Gastrocnemius medialis (tissue), 4 donors: ENCODE measurements at regions not wholly inside any gene's neighbourhood (a gene's known extent, or its start where the extent isn't known, plus 50 kb on each side); places are given as distances from the start of the nearest gene placed in this dataset.
A peak's percentile ranks its signal among the peaks of the same experiment; 100 is the strongest.

ENCODE experiments used
- ATAC-seq, 2 donors: fragments of 150-250 bp; one replicate each; pipeline ENCODE4 v1.9.1; 2016
- DNase-seq, 2 donors: peaks; one replicate each; pipeline ENCODE4 v3.0.0-alpha.2; 2019
- H3K27ac ChIP-seq, 4 donors: fragments of 200-600 bp; sonication (generic); 1 replicate in 1 of 4; 2 replicates in 3 of 4; pipeline ENCODE4 v1.5.1; 2016 to 2018; ENCODE audit warnings: mild to moderate bottlenecking in 2 of 4, moderate library complexity in 1 of 4
- H3K27me3 ChIP-seq, 3 donors: fragments of 200-600 bp; sonication (generic) in 2 of 3; 1 replicate in 1 of 3; 2 replicates in 2 of 3; pipeline versions ENCODE4 v1.5.1 to v1.6.0; 2016 to 2019; ENCODE audit warnings: mild to moderate bottlenecking in 1 of 3, moderate library complexity in 1 of 3
- H3K36me3 ChIP-seq, 2 donors: fragments of 200-600 bp; sonication (generic) in 1 of 2; one replicate each; pipeline ENCODE4 v1.5.1; 2017 to 2018
- H3K4me1 ChIP-seq, 2 donors: fragments of 200-600 bp; sonication (generic) in 1 of 2; one replicate each; pipeline ENCODE4 v1.5.1; 2016 to 2017; ENCODE audit warnings: mild to moderate bottlenecking in 2 of 2
- H3K4me3 ChIP-seq, 4 donors: fragments of 200-600 bp; sonication (generic) in 3 of 4; 1 replicate in 1 of 4; 2 replicates in 3 of 4; pipeline ENCODE4 v1.5.1; 2016 to 2019; ENCODE audit warnings: mild to moderate bottlenecking in 2 of 4
- H3K9me3 ChIP-seq, 3 donors: fragments of 200-600 bp; sonication (generic) in 2 of 3; 1 replicate in 1 of 3; 2 replicates in 2 of 3; pipeline ENCODE4 v1.5.1; 2016 to 2019
- POLR2A ChIP-seq, 2 donors: fragments of 450-650 bp; IDR thresholded peaks; one replicate each; pipeline ENCODE4 v1.6.1; 2017; ENCODE audit warnings: antibody characterized with exemption in 2 of 2, mild to moderate bottlenecking in 2 of 2, moderate library complexity in 2 of 2
- in situ Hi-C, 4 donors: fragments of 200-750 bp; cut with MboI; loops; one replicate each; pipeline versions ENCODE4 v1.15.0 to v1.8.0; 2017; ENCODE audit warnings: low sequenced_read_pairs in 4 of 4
- intact Hi-C: fragments of 100-400 bp; cut with DNase I; formaldehyde crosslinking; loops from one replicate; pipeline ENCODE4 v1.15.1; 2023; ENCODE audit warnings: low total_unique reads
- TF ChIP-seq, protein P1 (sequence below), 5 experiments: fragments of 450-650 bp in 3 of 5; fragments of 200-600 bp in 2 of 5; sonication (generic) in 2 of 5; IDR thresholded peaks in 4 of 5; conservative IDR thresholded peaks in 1 of 5; 1 replicate in 4 of 5; 2 replicates in 1 of 5; pipeline ENCODE4 v1.5.1; 2016 to 2019; ENCODE audit warnings: antibody characterized with exemption in 5 of 5, mild to moderate bottlenecking in 3 of 5, moderate library complexity in 3 of 5

DNA sequence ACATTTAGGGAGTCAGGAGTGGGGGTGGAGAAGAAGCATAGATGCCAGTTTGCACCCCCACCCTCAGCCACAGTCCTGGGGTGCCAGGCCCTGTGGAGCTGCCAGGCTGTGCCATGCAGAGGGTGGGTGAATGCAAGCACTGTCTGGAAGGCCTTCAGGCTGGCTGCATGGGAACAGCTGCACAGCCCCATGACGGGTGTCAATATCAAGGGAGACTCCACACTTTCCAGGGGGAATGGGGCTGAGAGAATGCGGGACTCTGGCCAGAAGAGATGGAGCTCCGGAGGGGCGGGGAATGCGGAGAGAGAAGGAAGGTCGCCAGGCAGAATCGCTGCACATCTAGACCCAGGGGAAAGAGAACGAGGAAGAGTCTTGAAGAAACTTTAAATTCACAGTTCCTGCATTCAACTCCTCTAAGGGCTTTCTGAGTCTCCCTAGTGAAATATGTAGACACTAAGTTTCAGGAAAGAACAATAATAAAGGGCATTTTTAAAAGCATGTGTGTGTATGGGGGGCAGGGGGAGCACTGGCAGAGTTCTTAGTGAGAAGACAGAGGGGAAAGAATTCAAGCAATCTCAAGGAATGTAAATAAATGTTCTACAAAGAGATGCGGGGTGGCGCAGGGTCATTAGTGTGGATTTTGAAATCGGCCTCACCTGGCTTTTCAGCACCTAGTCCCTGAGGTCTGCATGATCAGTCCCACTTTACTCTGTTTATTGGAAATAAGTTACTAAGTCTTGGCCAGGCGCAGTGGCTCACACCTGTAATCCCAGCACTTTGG lies 59.1 kb downstream of the BOD1 start:
- peaks cover 0 to 4% of the 10 kb centered on the region in 2 donors for H3K4me1 ChIP-seq
- no peaks in the 10 kb centered on the region for H3K27me3 ChIP-seq
- no peak overlapping the region for H3K27ac ChIP-seq
- ATAC-seq (peak in 1 of 2 donors; percentile 14), DNase-seq (no peak)
- H3K36me3 ChIP-seq: no peaks in the 10 kb centered on the region
- intact Hi-C loops: no loop called here
- TF ChIP-seq, protein P1, sequence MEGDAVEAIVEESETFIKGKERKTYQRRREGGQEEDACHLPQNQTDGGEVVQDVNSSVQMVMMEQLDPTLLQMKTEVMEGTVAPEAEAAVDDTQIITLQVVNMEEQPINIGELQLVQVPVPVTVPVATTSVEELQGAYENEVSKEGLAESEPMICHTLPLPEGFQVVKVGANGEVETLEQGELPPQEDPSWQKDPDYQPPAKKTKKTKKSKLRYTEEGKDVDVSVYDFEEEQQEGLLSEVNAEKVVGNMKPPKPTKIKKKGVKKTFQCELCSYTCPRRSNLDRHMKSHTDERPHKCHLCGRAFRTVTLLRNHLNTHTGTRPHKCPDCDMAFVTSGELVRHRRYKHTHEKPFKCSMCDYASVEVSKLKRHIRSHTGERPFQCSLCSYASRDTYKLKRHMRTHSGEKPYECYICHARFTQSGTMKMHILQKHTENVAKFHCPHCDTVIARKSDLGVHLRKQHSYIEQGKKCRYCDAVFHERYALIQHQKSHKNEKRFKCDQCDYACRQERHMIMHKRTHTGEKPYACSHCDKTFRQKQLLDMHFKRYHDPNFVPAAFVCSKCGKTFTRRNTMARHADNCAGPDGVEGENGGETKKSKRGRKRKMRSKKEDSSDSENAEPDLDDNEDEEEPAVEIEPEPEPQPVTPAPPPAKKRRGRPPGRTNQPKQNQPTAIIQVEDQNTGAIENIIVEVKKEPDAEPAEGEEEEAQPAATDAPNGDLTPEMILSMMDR (IDR thresholded peaks at IDR 0.05 in 4 of 5, conservative IDR thresholded peaks at IDR 0.05 in 1 of 5): no peak
- no peak for TF ChIP-seq POLR2A (IDR thresholded peaks at IDR 0.05)
- H3K9me3 ChIP-seq: no peaks in the 10 kb centered on the region
- in situ Hi-C loops: no loop called here
- no peak overlapping the region for H3K4me3 ChIP-seq

DNA sequence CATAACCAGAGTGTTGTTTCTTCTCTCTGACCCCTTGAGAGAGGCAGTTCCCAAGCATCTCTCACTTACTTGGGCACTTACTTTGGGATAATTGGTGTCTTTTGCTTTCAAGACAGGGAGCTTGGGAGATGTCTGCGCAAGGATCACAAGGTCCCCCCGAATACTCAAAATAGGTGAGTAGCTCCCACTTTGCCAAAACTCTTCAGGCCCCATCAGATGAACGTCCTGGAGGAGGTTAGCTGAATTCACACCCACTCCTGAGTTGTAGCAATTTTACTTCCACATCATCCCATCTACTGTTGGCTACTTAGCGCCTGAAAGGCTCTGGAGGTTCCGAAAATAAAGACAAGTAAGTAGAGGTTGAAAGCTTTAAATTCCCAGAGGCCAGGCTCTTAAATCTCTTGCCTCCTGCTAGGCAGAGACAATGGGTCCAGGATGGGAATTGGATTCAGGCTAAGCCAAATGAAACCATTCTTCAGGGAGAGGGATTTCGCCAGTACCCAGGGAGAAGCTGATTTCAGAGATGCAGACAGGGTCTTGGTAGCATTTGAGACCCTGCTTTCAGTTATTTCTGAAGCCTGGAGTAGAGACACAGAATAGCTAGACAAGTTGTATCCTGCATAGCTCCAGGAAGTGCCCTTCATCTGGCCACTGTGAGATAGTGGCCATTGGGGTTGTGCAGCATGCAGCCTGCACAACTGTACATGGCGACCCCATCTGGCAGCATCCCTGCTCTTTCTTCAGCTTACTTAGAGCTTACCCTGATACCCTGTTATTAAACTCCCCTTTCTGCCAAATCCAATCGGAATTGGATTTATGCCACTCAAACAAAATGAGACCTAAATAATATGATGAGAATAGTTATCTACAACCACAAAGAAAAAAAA lies 60.1 kb downstream of the BOD1 start:
- intact Hi-C loops (no loop called here), in situ Hi-C loops (no loop called here)
- Histone ChIP-seq H3K4me1 (peaks cover 0 to 4% of the 10 kb centered on the region in 2 donors), H3K36me3 (no peaks in the 10 kb centered on the region), H3K27ac (no peak overlapping the region), H3K9me3 (no peaks in the 10 kb centered on the region), H3K4me3 (no peak overlapping the region), H3K27me3 (no peaks in the 10 kb centered on the region)
- TF ChIP-seq POLR2A (IDR thresholded peaks at IDR 0.05): no peak
- no peak for ATAC-seq
- no peak for DNase-seq

DNA sequence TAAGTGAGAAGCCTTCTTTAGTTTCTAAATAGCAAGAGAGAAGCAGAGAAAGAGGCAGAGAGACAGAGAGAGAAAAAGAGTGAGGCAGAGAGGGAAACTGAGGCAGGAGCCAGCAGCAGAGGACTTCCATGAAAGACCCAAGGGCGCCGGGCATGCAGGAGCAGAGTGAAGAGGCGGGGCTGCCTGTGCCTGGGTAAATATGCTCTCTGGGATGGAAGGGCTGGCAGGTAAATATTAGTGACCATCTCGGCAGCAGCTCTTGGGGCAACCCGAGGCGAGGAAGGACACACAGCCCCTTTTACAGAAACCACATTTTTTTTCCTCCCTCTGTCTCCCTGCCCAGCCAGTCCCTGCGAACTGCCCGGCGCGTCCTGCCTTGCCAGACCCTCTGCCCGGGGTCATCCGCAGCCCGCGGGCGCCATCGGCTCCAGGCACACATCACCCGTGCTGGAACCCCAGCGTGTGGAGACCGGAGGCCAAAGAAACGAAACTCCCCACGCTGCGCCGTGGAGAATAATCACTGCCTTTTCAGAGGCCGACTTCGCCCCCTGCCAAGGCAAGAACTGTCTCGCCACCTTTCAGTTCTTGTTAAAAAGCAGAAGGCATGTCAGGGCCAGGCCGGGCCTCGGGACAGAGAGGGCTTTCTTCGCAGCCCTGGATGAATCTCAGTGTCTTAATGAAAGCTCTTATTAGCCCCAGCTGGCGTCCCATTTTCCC lies 61.3 kb downstream of the BOD1 start:
- H3K27ac ChIP-seq: no peak overlapping the region
- DNase-seq (no peak), ATAC-seq (no peak)
- no peaks in the 10 kb centered on the region for H3K27me3 ChIP-seq
- TF ChIP-seq POLR2A (IDR thresholded peaks at IDR 0.05): no peak
- TF ChIP-seq, protein P1 (IDR thresholded peaks at IDR 0.05 in 4 of 5, conservative IDR thresholded peaks at IDR 0.05 in 1 of 5): no peak
- no peaks in the 10 kb centered on the region for H3K9me3 ChIP-seq
- peaks cover 0 to 4% of the 10 kb centered on the region in 2 donors for H3K4me1 ChIP-seq
- H3K36me3 ChIP-seq: no peaks in the 10 kb centered on the region
- in situ Hi-C loops: no loop called here
- H3K4me3 ChIP-seq: no peak overlapping the region
- intact Hi-C loops: no loop called here

DNA sequence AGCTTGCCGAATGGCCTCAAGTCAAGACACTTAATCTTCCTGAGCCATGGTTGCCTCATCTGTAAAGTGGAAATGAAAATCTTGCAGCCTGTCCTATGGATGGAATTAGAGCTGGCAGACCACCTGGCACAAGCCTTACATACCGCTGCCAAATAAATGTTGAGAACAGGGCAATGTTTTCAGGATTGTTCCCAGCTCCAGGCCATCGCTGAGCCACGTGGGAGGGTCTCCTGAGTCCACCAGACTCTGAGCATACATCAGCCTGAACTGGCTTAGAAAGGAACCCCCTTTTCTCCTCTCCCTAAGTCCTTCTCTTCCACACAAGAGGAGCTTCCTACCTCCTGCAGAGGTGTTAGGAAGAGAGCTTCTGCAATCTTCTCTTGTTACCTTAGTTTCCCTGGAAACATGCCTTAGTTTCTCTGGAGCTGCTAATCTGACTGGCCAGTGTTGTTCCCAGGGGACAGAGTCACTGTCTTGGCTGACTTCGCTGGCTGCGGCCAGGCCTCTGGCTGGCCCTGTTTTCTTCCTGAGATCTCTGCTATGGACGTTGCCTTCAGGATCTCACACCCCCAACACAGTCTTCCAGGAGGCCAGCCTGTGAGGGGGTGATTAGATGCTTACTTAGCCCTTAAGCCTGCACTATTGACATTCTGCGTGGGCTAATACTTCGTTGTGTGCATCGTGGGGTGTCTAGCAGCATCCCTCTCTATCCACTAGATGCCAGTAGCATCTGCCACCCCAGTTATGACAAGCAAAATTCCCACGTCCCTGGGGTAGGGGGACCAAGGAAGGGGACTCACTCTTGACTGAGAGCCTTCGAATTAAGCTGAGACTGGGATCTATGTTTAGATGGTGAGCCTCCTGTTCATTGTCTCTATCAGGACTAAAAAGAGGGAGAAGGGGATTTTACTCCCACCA lies 62.2 kb downstream of the BOD1 start:
- in situ Hi-C loops (no loop called here), intact Hi-C loops (no loop called here)
- DNase-seq (no peak), ATAC-seq (no peak)
- H3K4me3 ChIP-seq: no peak overlapping the region
- no peaks in the 10 kb centered on the region for H3K9me3 ChIP-seq
- H3K27me3 ChIP-seq: no peaks in the 10 kb centered on the region
- no peaks in the 10 kb centered on the region for H3K36me3 ChIP-seq
- peaks cover 0 to 4% of the 10 kb centered on the region in 2 donors for H3K4me1 ChIP-seq
- no peak overlapping the region for H3K27ac ChIP-seq
- TF ChIP-seq, protein P1 (IDR thresholded peaks at IDR 0.05 in 4 of 5, conservative IDR thresholded peaks at IDR 0.05 in 1 of 5): no peak
- TF ChIP-seq POLR2A (IDR thresholded peaks at IDR 0.05): no peak
